Neural progenitor cell (in vitro differentiated cells): ENCODE measurements at regions not wholly inside any gene's neighbourhood (a gene's known extent, or its start where the extent isn't known, plus 50 kb on each side); places are given as distances from the start of the nearest gene placed in this dataset.

ENCODE experiments used
- DNase-seq: peaks from one replicate; pipeline ENCODE4 v3.0.0-alpha.2; 2016; ENCODE audit warnings: low spot score
- H2AFZ ChIP-seq: fragments of 200-600 bp; sonication (generic); replicated peaks from 2 replicates; pipeline ENCODE4 v1.6.1; 2016; ENCODE audit warnings: antibody characterized with exemption
- H3F3A ChIP-seq: fragments of 200-600 bp; sonication (generic); 2 replicates; pipeline ENCODE4 v1.6.1; 2016; ENCODE audit warnings: antibody characterized with exemption, low read depth
- H3K27ac ChIP-seq: fragments of 200-600 bp; sonication (generic); 2 replicates; pipeline ENCODE4 v1.5.1; 2016; ENCODE audit warnings: mild to moderate bottlenecking
- H3K27me3 ChIP-seq: fragments of 200-600 bp; sonication (generic); 2 replicates; pipeline ENCODE4 v1.6.1; 2016; ENCODE audit warnings: mild to moderate bottlenecking, moderate library complexity
- H3K36me3 ChIP-seq: fragments of 200-600 bp; sonication (generic); 2 replicates; pipeline ENCODE4 v1.5.1; 2016
- H3K4me1 ChIP-seq: fragments of 200-600 bp; sonication (generic); 2 replicates; pipeline ENCODE4 v1.6.1; 2016; ENCODE audit warnings: mixed run types
- H3K4me2 ChIP-seq: fragments of 200-600 bp; sonication (generic); 2 replicates; pipeline ENCODE4 v1.6.1; 2016
- H3K4me3 ChIP-seq: fragments of 200-600 bp; sonication (generic); 2 replicates; pipeline ENCODE4 v1.5.1; 2016
- H3K79me2 ChIP-seq: fragments of 200-600 bp; sonication (generic); 2 replicates; pipeline ENCODE4 v1.6.1; 2016; ENCODE audit warnings: low read depth
- H3K9ac ChIP-seq: fragments of 200-600 bp; sonication (generic); 2 replicates; pipeline ENCODE4 v1.6.1; 2016
- H3K9me3 ChIP-seq: fragments of 200-600 bp; sonication (generic); 2 replicates; pipeline ENCODE4 v1.5.1; 2016; ENCODE audit warnings: low read depth
- H4K20me1 ChIP-seq: fragments of 200-600 bp; sonication (generic); 2 replicates; pipeline ENCODE4 v1.6.1; 2016; ENCODE audit warnings: low read depth
- H3K27ac Mint-ChIP-seq: 3 replicates; pipeline ENCODE4 v1.8.0; 2021; ENCODE audit warnings: mixed read lengths
- H3K27me3 Mint-ChIP-seq: 2 replicates; pipeline ENCODE4 v1.8.0; 2022; ENCODE audit warnings: low read depth, mild to moderate bottlenecking, inconsistent platforms, moderate library complexity, mixed read lengths; ENCODE audit not compliant: insufficient read depth
- H3K36me3 Mint-ChIP-seq: 3 replicates; pipeline ENCODE4 v1.8.0; 2021; ENCODE audit warnings: mixed read lengths
- H3K4me1 Mint-ChIP-seq: 3 replicates; pipeline ENCODE4 v1.8.0; 2021; ENCODE audit warnings: mixed read lengths
- H3K4me3 Mint-ChIP-seq: 3 replicates; pipeline ENCODE4 v1.8.0; 2021; ENCODE audit warnings: mild to moderate bottlenecking, moderate library complexity, mixed read lengths
- H3K9me3 Mint-ChIP-seq: 3 replicates; pipeline ENCODE4 v1.8.0; 2020; ENCODE audit warnings: mixed read lengths
- CTCF ChIP-seq: fragments of 200-600 bp; sonication (generic); IDR thresholded peaks from 2 replicates; pipeline ENCODE4 v1.5.1; 2017; ENCODE audit warnings: antibody characterized with exemption, mild to moderate bottlenecking
- EZH2 ChIP-seq: fragments of 200-600 bp; sonication (generic); IDR thresholded peaks from 2 replicates; pipeline ENCODE4 v1.6.1; 2017; ENCODE audit warnings: antibody characterized with exemption, mild to moderate bottlenecking, moderate library complexity
- EZH2phosphoT487 ChIP-seq: fragments of 200-600 bp; sonication (generic); IDR thresholded peaks from 2 replicates; pipeline ENCODE4 v1.6.1; 2017; ENCODE audit warnings: antibody characterized with exemption

DNA sequence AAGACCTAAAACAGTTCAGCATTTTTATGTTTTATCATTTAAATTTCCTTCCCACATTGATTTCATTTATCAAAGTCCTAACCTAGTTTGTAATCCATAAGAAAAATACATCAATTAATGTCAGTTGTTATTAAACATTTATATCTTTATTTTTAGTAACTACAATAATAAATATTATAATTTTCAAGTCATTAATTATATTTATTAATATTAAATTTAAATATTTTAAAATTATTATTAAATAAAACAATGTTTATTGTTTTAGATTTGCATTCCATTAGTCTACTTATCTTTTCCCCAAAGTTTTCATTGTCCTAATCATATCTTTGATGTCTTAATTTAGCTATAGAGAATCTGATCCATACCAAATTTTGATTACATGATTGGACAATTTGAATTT lies 368.9 kb downstream of the PLA2G4A start:
- Histone ChIP-seq H3K4me1 (no peaks in the 10 kb centered on the region), H3K27ac (no peak overlapping the region), H2AFZ (no peak overlapping the region), H3K4me2 (no peak overlapping the region), H3K9me3 (no peaks in the 10 kb centered on the region), H3K27me3 (no peaks in the 10 kb centered on the region), H3K4me3 (no peak overlapping the region), H3K79me2 (no peaks in the 10 kb centered on the region), H3K36me3 (no peaks in the 10 kb centered on the region), H4K20me1 (no peaks in the 10 kb centered on the region), H3F3A (no peaks in the 10 kb centered on the region), H3K9ac (no peak overlapping the region)
- DNase-seq = no peak
- no peak overlapping the region for H3K4me3 Mint-ChIP-seq
- H3K4me1 Mint-ChIP-seq = no peaks in the 10 kb centered on the region
- no peak overlapping the region for H3K27ac Mint-ChIP-seq
- no peaks in the 10 kb centered on the region for H3K36me3 Mint-ChIP-seq
- H3K27me3 Mint-ChIP-seq = no peaks in the 10 kb centered on the region
- TF ChIP-seq EZH2phosphoT487 = no peak
- TF ChIP-seq CTCF = no peak
- no peak for TF ChIP-seq EZH2
- peaks cover 2% of the 10 kb centered on the region for H3K9me3 Mint-ChIP-seq

GRCh38 chr1:187203257-187203656 lies 374.5 kb downstream of the PLA2G4A start:
- no peak overlapping the region for H2AFZ ChIP-seq
- H3K4me1 Mint-ChIP-seq = no peaks in the 10 kb centered on the region

DNA sequence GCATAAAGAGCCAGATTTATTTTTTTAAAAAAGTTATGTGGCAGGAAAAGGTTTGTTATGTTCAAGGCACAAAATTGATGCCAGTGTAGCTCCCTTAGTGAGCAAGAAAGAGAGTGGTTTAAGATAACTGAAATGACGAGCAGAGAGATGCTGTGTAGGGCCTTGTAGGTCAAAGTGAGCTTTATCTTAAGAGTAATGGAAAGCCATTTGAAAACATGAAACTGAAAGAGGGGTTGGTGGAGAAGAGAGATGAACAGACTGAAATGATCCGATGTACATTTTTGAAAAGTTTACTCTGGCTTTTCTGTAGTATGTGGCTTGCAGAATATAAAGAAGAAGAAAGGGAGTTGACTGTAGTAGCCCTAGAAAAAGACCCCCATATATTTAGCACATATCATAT lies 383.6 kb downstream of the PLA2G4A start:
- Histone ChIP-seq H3K4me1 (no peaks in the 10 kb centered on the region), H2AFZ (no peak overlapping the region), H3K27ac (no peak overlapping the region), H3K27me3 (no peaks in the 10 kb centered on the region), H3K4me2 (no peak overlapping the region), H3K9ac (no peak overlapping the region), H3K36me3 (no peaks in the 10 kb centered on the region), H3K9me3 (no peaks in the 10 kb centered on the region), H3K79me2 (no peaks in the 10 kb centered on the region), H3F3A (no peaks in the 10 kb centered on the region), H3K4me3 (no peak overlapping the region), H4K20me1 (no peaks in the 10 kb centered on the region)
- H3K9me3 Mint-ChIP-seq = no peaks in the 10 kb centered on the region
- H3K4me3 Mint-ChIP-seq = no peak overlapping the region
- no peak for TF ChIP-seq CTCF
- TF ChIP-seq EZH2phosphoT487 = no peak
- TF ChIP-seq EZH2 = no peak
- no peaks in the 10 kb centered on the region for H3K4me1 Mint-ChIP-seq
- DNase-seq = no peak
- H3K27ac Mint-ChIP-seq = no peak overlapping the region
- no peaks in the 10 kb centered on the region for H3K27me3 Mint-ChIP-seq
- H3K36me3 Mint-ChIP-seq = no peaks in the 10 kb centered on the region

More at GRCh38 chr1:187203257-187203656, 374.5 kb downstream of the PLA2G4A start:
- Mint-ChIP-seq H3K9me3 (no peaks in the 10 kb centered on the region), H3K27ac (no peak overlapping the region), H3K4me3 (no peak overlapping the region), H3K27me3 (no peaks in the 10 kb centered on the region), H3K36me3 (no peaks in the 10 kb centered on the region)
- H3K9ac ChIP-seq = no peak overlapping the region
- no peaks in the 10 kb centered on the region for H3K79me2 ChIP-seq
- H3K9me3 ChIP-seq = no peaks in the 10 kb centered on the region
- no peaks in the 10 kb centered on the region for H3K27me3 ChIP-seq
- no peaks in the 10 kb centered on the region for H3F3A ChIP-seq
- no peaks in the 10 kb centered on the region for H3K4me1 ChIP-seq
- no peak overlapping the region for H3K4me3 ChIP-seq
- H3K27ac ChIP-seq = no peak overlapping the region
- H4K20me1 ChIP-seq = no peaks in the 10 kb centered on the region
- no peak for TF ChIP-seq EZH2phosphoT487
- TF ChIP-seq EZH2 = no peak
- TF ChIP-seq CTCF = no peak
- H3K36me3 ChIP-seq = no peaks in the 10 kb centered on the region
- H3K4me2 ChIP-seq = no peak overlapping the region
- DNase-seq = no peak
